ENCODE measurements at regions not wholly inside any gene's neighbourhood (a gene's known extent, or its start where the extent isn't known, plus 50 kb on each side); places are given as distances from the start of the nearest gene placed in this dataset.
"Not testable (repeated sequence)": the region's sequence is repeated elsewhere in the genome, so short reads cannot be mapped to it uniquely, and the experiment has no call there.

DNA sequence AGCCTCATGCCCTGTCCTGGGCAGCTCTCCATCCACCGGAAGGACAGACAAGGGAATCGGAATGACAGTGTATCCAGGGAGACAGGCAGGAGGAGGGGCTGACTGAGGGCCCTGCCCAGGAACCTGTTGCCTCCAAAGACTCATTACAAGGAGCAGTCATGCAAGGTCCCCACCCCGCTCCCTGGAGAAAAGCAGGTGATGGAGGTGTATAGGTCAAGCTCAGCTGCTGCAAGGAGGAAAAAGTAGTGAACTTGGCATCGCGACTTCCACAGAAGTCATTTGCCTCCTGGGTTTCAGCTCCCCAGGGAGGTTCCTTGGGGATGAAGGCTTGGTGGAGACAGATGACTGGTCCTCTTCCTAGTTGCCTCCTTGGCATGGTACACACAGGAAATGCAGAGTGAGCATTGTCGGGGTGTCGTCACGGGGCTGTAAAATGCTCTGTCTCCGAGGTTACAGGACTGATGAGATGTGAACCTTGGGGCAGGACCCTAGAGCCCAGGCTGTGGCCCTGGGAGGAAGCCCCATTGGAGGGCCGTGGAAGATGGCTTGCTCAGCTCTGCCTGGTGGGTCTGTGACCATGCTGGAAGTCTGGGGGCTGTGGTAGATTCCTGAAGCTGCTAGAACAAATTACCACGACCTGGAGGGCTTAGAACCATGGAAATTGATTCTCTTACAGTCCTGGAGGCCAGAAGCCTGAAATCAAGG lies 219.6 kb upstream of the C1orf174 start:
- DNase-seq (ENCODE audit: low spot score): no peak

GRCh38 chr1:4120557-4121292 lies 220.7 kb upstream of the C1orf174 start:
- no peak for DNase-seq (ENCODE audit: low spot score)

DNA sequence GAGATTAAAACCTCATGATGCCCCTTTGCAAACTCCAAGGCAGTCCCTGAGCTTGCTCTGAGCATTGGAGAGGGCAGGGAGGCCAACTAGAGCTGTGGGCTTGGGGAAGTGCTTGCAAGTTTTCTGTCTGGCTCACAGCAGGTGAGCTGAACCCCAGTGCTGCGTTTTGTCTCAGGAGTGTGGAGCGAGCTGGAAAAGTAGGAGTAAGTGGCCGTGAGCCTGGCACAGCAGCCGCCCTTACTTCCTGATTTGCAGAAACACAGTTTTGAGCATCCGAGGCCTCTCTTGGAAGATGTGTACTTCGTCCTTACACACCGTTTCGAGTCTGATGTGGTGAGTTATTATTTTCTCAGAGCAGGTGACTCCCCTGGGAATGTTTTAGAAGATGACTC lies 221.2 kb upstream of the C1orf174 start:
- no peak for DNase-seq (ENCODE audit: low spot score)

GRCh38 chr1:4121834-4122512 lies 221.9 kb upstream of the C1orf174 start:
- DNase-seq (ENCODE audit: low spot score): no peak

DNA sequence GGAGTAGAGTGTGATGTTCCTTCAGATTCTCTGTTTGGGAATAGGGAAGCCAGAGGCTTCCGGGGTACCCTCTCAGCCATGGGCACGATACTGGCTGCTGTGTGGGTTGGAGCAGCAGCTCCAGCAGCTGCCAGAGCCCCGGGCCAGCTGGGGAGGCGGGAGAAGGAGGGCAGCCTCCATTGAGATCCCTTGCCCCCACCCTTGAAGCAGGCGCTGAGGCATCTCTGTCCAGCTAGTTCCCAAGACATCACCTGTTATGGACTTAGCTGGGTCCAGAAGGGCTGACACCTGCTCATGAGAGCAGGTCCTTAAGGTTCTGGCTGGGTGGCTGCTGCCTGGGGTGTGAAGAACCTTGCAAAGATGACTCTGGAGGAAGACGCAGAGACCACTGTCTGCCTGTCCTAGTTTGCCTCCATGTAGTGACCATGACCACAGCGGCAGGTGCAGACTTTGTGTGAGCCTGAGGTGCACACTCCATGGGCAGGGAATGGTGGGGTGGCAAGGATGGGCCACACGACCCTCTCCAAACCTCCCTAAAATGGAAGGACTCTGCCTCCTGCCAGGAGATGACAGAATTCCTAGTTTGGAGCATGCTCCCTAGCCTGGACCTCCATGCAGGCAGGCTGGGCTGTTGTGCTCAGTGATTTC lies 222.6 kb upstream of the C1orf174 start:
- no peak for DNase-seq (ENCODE audit: low spot score)

- DNase-seq (ENCODE audit: low spot score): no peak
Measured at GRCh38 chr1:4124631-4125145, 224.6 kb upstream of the C1orf174 start.

DNA sequence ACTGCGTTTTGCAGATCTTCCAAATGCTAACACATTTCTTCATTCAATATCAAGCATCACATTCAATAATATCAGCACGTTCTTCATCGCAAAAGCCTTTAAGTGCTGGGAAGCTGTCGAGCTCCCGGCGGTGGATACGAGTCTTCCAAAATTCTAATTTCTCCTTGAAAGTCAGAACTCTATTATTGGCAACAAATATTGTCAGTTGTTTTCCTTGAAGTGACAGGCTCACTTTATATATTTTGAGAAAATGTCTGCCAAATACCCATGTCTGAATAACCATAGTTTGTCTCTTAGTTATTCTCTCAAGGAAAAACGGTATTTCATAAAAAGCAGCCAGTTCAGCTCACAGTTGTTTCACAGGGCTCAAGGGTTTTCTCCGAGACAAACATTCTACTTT lies 226.2 kb upstream of the C1orf174 start:
- no peak for DNase-seq (ENCODE audit: low spot score)

GRCh38 chr1:4126731-4127591 lies 226.9 kb upstream of the C1orf174 start:
- no peak for DNase-seq (ENCODE audit: low spot score)

GRCh38 chr1:4127592-4128140 lies 227.6 kb upstream of the C1orf174 start:
- no peak for DNase-seq (ENCODE audit: low spot score)

- no peak for DNase-seq (ENCODE audit: low spot score)
Measured at GRCh38 chr1:4128616-4129015, 228.5 kb upstream of the C1orf174 start.

DNA sequence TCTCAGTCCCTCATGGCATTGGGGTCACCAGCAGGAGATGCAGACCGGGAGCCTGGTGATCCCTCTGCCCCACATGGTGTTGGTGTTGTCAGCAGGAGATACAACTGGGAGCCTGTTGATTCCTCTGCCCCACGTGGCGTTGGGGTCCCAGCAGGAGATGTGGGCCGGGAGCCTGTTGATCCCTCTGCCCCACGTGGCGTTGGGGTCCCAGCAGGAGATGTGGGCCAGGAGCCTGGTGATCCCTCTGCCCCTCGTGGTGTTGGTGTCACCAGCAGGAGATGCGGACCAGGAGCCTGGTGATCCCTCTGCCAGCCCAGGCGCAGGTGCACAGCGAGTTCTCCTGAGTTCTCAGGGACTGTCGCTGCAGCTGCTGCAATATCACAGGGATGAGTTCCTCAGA lies 229.6 kb upstream of the C1orf174 start:
- DNase-seq (ENCODE audit: low spot score): no peak

- DNase-seq (ENCODE audit: low spot score): no peak
Measured at GRCh38 chr1:4130096-4130495, 230.0 kb upstream of the C1orf174 start.

DNA sequence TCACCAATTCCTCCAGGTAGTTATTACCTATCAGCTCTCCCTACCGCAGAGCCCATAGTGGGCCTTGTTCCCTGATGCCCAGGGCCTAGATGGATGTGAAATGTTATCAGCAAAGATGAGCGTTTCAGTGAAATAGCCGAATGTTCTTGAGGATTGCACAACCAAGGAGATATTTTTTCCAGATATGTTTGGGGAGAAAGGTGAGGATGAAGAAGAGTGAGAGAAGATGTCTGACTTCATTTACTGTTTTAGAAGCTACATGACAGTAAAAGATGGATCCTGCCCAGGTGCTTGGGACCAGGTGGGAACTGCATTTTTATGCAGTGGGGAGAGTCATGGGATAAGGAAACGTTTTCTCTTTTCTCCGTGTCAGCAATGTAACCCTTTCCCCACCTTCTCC lies 231.7 kb upstream of the C1orf174 start:
- DNase-seq (ENCODE audit: low spot score): no peak

DNA sequence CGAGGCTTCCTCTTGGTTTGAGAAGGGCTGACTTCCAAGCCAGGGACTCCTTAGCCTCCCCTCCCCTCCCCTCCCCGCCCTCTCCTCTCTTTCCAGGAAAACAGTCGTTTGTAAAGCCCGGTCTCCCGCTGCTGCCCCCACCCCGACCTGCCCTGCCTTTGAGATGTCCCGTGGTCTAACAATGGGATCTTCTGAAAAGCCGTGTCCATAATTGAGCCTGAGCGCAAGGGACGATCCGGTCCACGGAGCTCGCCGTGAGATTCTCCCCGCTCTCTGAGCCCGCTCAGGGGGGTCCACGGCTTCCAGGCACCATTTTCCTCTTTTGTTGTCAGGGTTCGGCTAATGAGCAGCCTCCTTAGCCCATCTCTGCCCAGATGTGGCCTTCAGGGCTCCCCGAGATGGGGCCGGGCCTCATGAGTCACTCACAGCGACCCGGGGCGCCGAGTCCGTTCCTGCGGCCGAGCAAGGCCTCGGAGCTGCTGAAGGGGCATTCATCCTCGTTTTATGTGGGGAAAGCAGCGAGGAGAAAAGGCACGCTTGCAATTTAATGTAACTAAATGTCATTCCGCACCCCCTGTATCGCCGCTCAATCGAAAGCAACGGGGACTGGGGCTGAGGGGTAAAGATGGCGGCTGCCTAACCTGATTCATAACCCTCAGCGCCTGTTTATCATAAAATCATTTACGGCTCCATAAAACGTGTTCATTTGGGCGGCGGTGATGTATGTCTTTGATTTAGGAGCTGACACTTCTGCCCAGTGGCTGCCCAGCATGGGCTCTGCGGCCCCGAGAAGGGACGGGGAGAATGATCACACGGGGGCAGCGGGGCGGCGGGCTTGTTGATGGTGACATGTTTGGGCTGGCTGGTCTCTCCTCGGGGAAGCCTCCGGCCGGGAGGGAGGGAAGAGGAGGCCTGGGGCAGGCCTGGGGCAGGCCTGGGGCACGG lies 232.6 kb upstream of the C1orf174 start:
- DNase-seq (ENCODE audit: low spot score): no peak

DNA sequence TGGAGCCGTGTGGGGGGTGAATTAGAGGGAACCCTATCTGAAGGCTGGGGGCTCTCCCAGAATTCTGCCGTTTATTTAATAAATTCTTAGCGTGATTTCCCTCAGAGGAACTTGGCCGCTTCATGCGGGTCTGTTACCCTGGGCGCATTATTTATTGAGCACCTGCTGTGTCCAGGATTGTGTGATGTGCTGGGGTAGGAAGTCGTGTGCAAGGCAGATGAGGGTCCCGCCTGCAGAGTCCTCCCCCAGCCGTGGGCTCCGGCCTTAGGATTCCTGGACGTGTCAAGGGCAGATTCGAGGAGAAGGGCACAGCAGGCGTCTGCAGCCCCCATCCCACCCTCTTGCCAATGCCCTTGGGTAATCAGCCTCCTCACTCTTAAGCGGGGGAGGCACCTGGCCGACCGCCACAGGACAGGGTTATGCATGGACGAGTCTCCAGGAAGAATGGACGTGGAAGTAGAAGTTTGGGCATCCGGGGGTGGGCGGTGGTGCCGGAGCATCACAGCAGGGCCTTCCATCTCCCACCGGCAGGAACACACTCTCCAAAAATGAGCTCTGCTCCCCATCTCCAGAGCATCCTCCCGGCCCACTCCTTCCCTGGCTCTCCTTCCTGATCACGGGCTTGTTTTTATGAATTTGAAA lies 233.3 kb upstream of the C1orf174 start:
- no peak for DNase-seq (ENCODE audit: low spot score)

- DNase-seq (ENCODE audit: low spot score): no peak
Measured at GRCh38 chr1:4133939-4134321, 233.9 kb upstream of the C1orf174 start.

GRCh38 chr1:4135853-4136252 lies 235.8 kb upstream of the C1orf174 start:
- not testable (repeated sequence) for DNase-seq (ENCODE audit: low spot score)

GRCh38 chr1:4137621-4138415 lies 237.7 kb upstream of the C1orf174 start:
- DNase-seq (ENCODE audit: low spot score): no peak

DNA sequence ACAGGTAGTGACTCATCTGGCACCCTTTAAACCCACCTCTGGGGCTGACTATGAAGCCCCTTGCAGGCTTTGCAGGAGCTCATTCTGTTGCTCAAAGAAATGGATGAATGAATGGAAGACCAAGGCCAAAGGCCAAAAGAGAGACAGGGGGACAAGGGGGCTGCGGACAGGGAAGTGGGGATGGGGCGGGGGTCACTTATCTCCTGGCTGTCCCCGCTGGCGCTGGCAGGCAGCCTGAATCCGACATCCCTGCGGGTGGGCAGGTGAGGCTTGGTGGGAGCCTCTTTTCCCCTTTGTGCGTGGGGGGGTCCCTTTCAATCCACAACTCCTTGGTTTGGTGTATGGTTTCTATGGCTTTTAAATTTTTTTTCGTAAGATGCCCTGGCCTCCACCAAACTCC lies 239.6 kb upstream of the C1orf174 start:
- DNase-seq (ENCODE audit: low spot score): no peak
